A549 (cell line): ENCODE measurements at regions not wholly inside any gene's neighbourhood (a gene's known extent, or its start where the extent isn't known, plus 50 kb on each side); places are given as distances from the start of the nearest gene placed in this dataset.

Source experiments
- ATAC-seq, 2 experiments: fragments of 200-7000 bp in 1 of 2; fragments of >200 bp in 1 of 2; cut with Nextera tagmentation in 1 of 2; cut with Tn5 transposase in 1 of 2; 3 replicates each; pipeline versions ENCODE4 v1.8.0 to v1.9.1; 2018 to 2020; ENCODE audit warnings: mild to moderate bottlenecking in 1 of 2, moderate library complexity in 1 of 2
- CTCF ChIA-PET: fragments of 300-600 bp; sonication (Branson Sonifier 250); formaldehyde crosslinking; extraction: SDS; loops from one replicate; lab custom pipeline; 2021; ENCODE audit warnings: antibody characterized with exemption, inconsistent platforms; lab: Yijun Ruan, JAX
- POLR2A ChIA-PET: fragments of 350-600 bp; formaldehyde crosslinking; extraction: SDS; loops from one replicate; lab custom pipeline; 2021; ENCODE audit warnings: antibody characterized with exemption, inconsistent platforms; lab: Yijun Ruan, JAX
- DNase-seq, 2 experiments: peaks; one replicate each; pipeline versions ENCODE4 v3.0.0 to v3.0.0-alpha.2; 2011 to 2016; ENCODE audit warnings: low read depth in 1 of 2, low spot score in 1 of 2
- FAIRE-seq: peaks from 2 replicates; lab custom pipeline; 2011; peaks lifted over from hg19 to GRCh38; lab: Jason Lieb, UNC
- H3K27ac ChIP-seq, 2 experiments: fragments of >200 bp; sonication (Bioruptor Twin); formaldehyde crosslinking; 3 replicates each; pipeline ENCODE4 v1.5.1; 2016 to 2017
- H3K4me1 ChIP-seq: fragments of >200 bp; sonication (Bioruptor Twin); formaldehyde crosslinking; 3 replicates; pipeline ENCODE4 v1.6.1; 2016
- H3K4me2 ChIP-seq: fragments of >200 bp; sonication (Bioruptor Twin); formaldehyde crosslinking; 3 replicates; pipeline ENCODE4 v1.6.1; 2016
- H3K4me3 ChIP-seq: fragments of >200 bp; sonication (Bioruptor Twin); formaldehyde crosslinking; 3 replicates; pipeline ENCODE4 v1.5.1; 2016
- H3K9me3 ChIP-seq: fragments of >200 bp; sonication (Bioruptor Twin); formaldehyde crosslinking; 3 replicates; pipeline ENCODE4 v1.6.1; 2016
- ATOH8 ChIP-seq: fragments of 250-450 bp; sonication (Bioruptor Pico); IDR thresholded peaks from 2 replicates; pipeline ENCODE4 v1.5.0; 2020; ENCODE audit warnings: low read depth, mild to moderate bottlenecking, moderate library complexity
- BCL3 ChIP-seq: fragments of >200 bp; sonication (Bioruptor Twin); formaldehyde crosslinking; IDR thresholded peaks from 3 replicates; pipeline ENCODE4 v1.6.1; 2016
- CBX2 ChIP-seq: fragments of 200-600 bp; sonication (generic); IDR thresholded peaks from 2 replicates; pipeline ENCODE4 v1.6.1; 2016; ENCODE audit warnings: low read depth, mild to moderate bottlenecking, borderline replicate concordance
- CHD2 ChIP-seq: fragments of 150-350 bp; IDR thresholded peaks from 2 replicates; pipeline ENCODE4 v1.6.1; 2014; ENCODE audit warnings: low read length; ENCODE audit not compliant: partially characterized antibody
- CHD4 ChIP-seq: fragments of 200-600 bp; sonication (generic); IDR thresholded peaks from 2 replicates; pipeline ENCODE4 v1.6.1; 2016; ENCODE audit warnings: antibody characterized with exemption, mild to moderate bottlenecking, borderline replicate concordance
- CTCF ChIP-seq: fragments of >200 bp; sonication (Bioruptor Twin); formaldehyde crosslinking; IDR thresholded peaks from 3 replicates; pipeline ENCODE4 v1.5.1; 2016
- ELK1 ChIP-seq: fragments of 150-350 bp; IDR thresholded peaks from 2 replicates; pipeline ENCODE4 v1.6.1; 2014; ENCODE audit warnings: low read depth, mild to moderate bottlenecking, low read length
- FOSL2 ChIP-seq, 2 experiments: fragments of 450-650 bp in 1 of 2; fragments of >200 bp in 1 of 2; sonication (Bioruptor Twin) in 1 of 2; formaldehyde crosslinking; IDR thresholded peaks; 2 replicates each; pipeline versions ENCODE4 v1.5.0 to v1.6.1; 2016 to 2020; ENCODE audit warnings: mild to moderate bottlenecking in 1 of 2, moderate library complexity in 1 of 2
- FOXS1 ChIP-seq: fragments of 250-450 bp; sonication (Bioruptor Pico); IDR thresholded peaks from 2 replicates; pipeline ENCODE4 v1.5.0; 2020; ENCODE audit warnings: mild to moderate bottlenecking, moderate library complexity
- HDAC2 ChIP-seq: fragments of 200-600 bp; sonication (generic); IDR thresholded peaks from 2 replicates; pipeline ENCODE4 v1.6.1; 2016
- HOXA7 ChIP-seq: fragments of 250-450 bp; sonication (Bioruptor Pico); IDR thresholded peaks from 2 replicates; pipeline ENCODE4 v1.5.0; 2020; ENCODE audit warnings: mild to moderate bottlenecking, moderate library complexity
- HOXB5 ChIP-seq: fragments of 250-450 bp; sonication (Bioruptor Pico); IDR thresholded peaks from 2 replicates; pipeline ENCODE4 v1.5.0; 2020; ENCODE audit warnings: mild to moderate bottlenecking, moderate library complexity
- JUN ChIP-seq, 2 experiments: fragments of >200 bp; sonication (Bioruptor Twin); formaldehyde crosslinking; IDR thresholded peaks; 2 replicates in 1 of 2; 3 replicates in 1 of 2; pipeline ENCODE4 v1.6.1; 2016 to 2017
- KDM5A ChIP-seq: fragments of 200-600 bp; sonication (generic); IDR thresholded peaks from 2 replicates; pipeline ENCODE4 v1.6.1; 2016; ENCODE audit warnings: antibody characterized with exemption, mild to moderate bottlenecking
- MAZ ChIP-seq: fragments of 150-350 bp; IDR thresholded peaks from 2 replicates; pipeline ENCODE4 v1.6.1; 2014; ENCODE audit warnings: antibody characterized with exemption, low read depth, low read length, borderline replicate concordance
- NFE2L2 ChIP-seq: fragments of 150-350 bp; conservative IDR thresholded peaks from 2 replicates; pipeline ENCODE4 v1.6.1; 2014; ENCODE audit warnings: low read length
- NR3C1 ChIP-seq: fragments of >200 bp; sonication (Bioruptor Twin); formaldehyde crosslinking; IDR thresholded peaks from 3 replicates; pipeline ENCODE4 v1.6.1; 2017
- PHF8 ChIP-seq: fragments of 200-600 bp; sonication (generic); IDR thresholded peaks from 2 replicates; pipeline ENCODE4 v1.6.1; 2016; ENCODE audit warnings: low read depth, mild to moderate bottlenecking, antibody characterized with exemption, moderate library complexity, borderline replicate concordance
- POLR2A ChIP-seq: IDR thresholded peaks from 2 replicates; pipeline ENCODE4 v1.6.1; 2012; ENCODE audit warnings: mild to moderate bottlenecking, low read length
- POLR2AphosphoS2 ChIP-seq: conservative IDR thresholded peaks from 2 replicates; pipeline ENCODE4 v1.6.1; 2012; ENCODE audit warnings: low read length, improper control_type of control experiment, inconsistent platforms
- RCOR1 ChIP-seq: fragments of 150-350 bp; IDR thresholded peaks from 2 replicates; pipeline ENCODE4 v1.6.1; 2014; ENCODE audit warnings: antibody characterized with exemption, low read length, low read depth
- RNF2 ChIP-seq: fragments of 200-600 bp; sonication (generic); IDR thresholded peaks from 2 replicates; pipeline ENCODE4 v1.6.1; 2016; ENCODE audit warnings: low read depth, mild to moderate bottlenecking, antibody characterized with exemption, moderate library complexity, borderline replicate concordance
- TP53 ChIP-seq: fragments of 250-450 bp; sonication (Bioruptor Pico); IDR thresholded peaks from 2 replicates; pipeline ENCODE4 v1.5.0; 2021; ENCODE audit warnings: mild to moderate bottlenecking, moderate library complexity
- USF2 ChIP-seq: fragments of 450-650 bp; IDR thresholded peaks from 2 replicates; pipeline ENCODE4 v1.6.1; 2014; ENCODE audit warnings: antibody characterized with exemption
- ZSCAN20 ChIP-seq: fragments of 250-450 bp; sonication (Bioruptor Pico); IDR thresholded peaks from 2 replicates; pipeline ENCODE4 v1.8.0; 2022; ENCODE audit warnings: mild to moderate bottlenecking, moderate library complexity
- WGBS: methylation state at CpG from one replicate; pipeline ENCODE4 v1.1.6; 2017; ENCODE audit errors: missing lambda C conversion rate; 5-methylcytosine and 5-hydroxymethylcytosine counted together

- TF ChIP-seq NFE2L2, result no peak
Observed at GRCh38 chr13:46962281-46962941, 65.6 kb upstream of the HTR2A start (continued).

GRCh38 chr13:46961719-46962118 is 64.9 kb upstream of the HTR2A start:
- ATAC-seq (no peak), DNase-seq (peak in 1 of 2 experiments; percentile 2), FAIRE-seq (no peak)
- ChIA-PET CTCF (interaction anchor here (2.0 kb wide), 1 partner anchor 12 kb away, joined by 14 read pairs; no protein-coding TSS in a partner anchor), POLR2A (no interaction called here)
- Histone ChIP-seq H3K4me3 (no peak overlapping the region), H3K9me3 (no peaks in the 10 kb centered on the region), H3K27ac (no peak overlapping the region), H3K4me2 (no peak overlapping the region), H3K4me1 (no peaks in the 10 kb centered on the region)
- TF ChIP-seq TP53 (CRISPR knock-in tag), result no peak
- no peak for TF ChIP-seq FOSL2 (IDR thresholded peaks at IDR 0.05)
- TF ChIP-seq FOSL2 (CRISPR knock-in tag; IDR thresholded peaks at IDR 0.05), result peak; percentile 43
- no peak for TF ChIP-seq KDM5A
- TF ChIP-seq NR3C1, result no peak
- TF ChIP-seq ATOH8, result no peak
- TF ChIP-seq JUN (IDR thresholded peaks at IDR 0.05), result no peak
- no peak for TF ChIP-seq ZSCAN20 (CRISPR knock-in tag)
- TF ChIP-seq HOXA7 (CRISPR knock-in tag), result no peak
- WGBS, result 14% methylated on average over 2 of the region's 2 CpGs

- FAIRE-seq (no peak), DNase-seq (no peak), ATAC-seq (no peak)
- Histone ChIP-seq H3K4me3 (no peak overlapping the region), H3K4me2 (no peak overlapping the region), H3K27ac (no peak overlapping the region), H3K4me1 (no peaks in the 10 kb centered on the region), H3K9me3 (no peaks in the 10 kb centered on the region)
- no peak for TF ChIP-seq PHF8
- no peak for TF ChIP-seq POLR2AphosphoS2
- ChIA-PET CTCF (no interaction called here), POLR2A (no interaction called here)
- 49% methylated on average over 2 of the region's 2 CpGs for WGBS
Observed at GRCh38 chr13:46953941-46954340, 57.1 kb upstream of the HTR2A start.

GRCh38 chr13:46953331-46953730 is 56.5 kb upstream of the HTR2A start:
- CTCF ChIA-PET, result no interaction called here
- POLR2A ChIA-PET, result no interaction called here
- no peaks in the 10 kb centered on the region for H3K9me3 ChIP-seq
- H3K4me1 ChIP-seq, result no peaks in the 10 kb centered on the region
- no peak overlapping the region for H3K4me3 ChIP-seq
- H3K4me2 ChIP-seq, result no peak overlapping the region
- ATAC-seq (no peak), DNase-seq (no peak), FAIRE-seq (no peak)
- no peak overlapping the region for H3K27ac ChIP-seq
- no peak for TF ChIP-seq ELK1
- no peak for TF ChIP-seq POLR2A
- TF ChIP-seq RNF2, result no peak
- no peak for TF ChIP-seq USF2
- TF ChIP-seq BCL3, result no peak
- TF ChIP-seq CTCF, result no peak
- no peak for TF ChIP-seq FOXS1 (CRISPR knock-in tag)
- no peak for TF ChIP-seq CHD4
- TF ChIP-seq CBX2, result no peak
- TF ChIP-seq HDAC2, result no peak
- TF ChIP-seq NR3C1, result no peak
- TF ChIP-seq HOXA7 (CRISPR knock-in tag), result no peak
- TF ChIP-seq MAZ, result no peak
- TF ChIP-seq HOXB5 (CRISPR knock-in tag), result no peak
- no peak for TF ChIP-seq NFE2L2
- TF ChIP-seq KDM5A, result no peak
- no peak for TF ChIP-seq RCOR1
- no peak for TF ChIP-seq CHD2
- TF ChIP-seq, all 56 proteins: peak for 0
- WGBS, result 30% methylated on average over 3 of the region's 3 CpGs
